Non-pigmented ciliary epithelial cell (primary cell): ENCODE measurements at regions not wholly inside any gene's neighbourhood (a gene's known extent, or its start where the extent isn't known, plus 50 kb on each side); places are given as distances from the start of the nearest gene placed in this dataset.

Experiments
- DNase-seq: peaks from one replicate; pipeline ENCODE4 v3.0.0-alpha.2; 2010; ENCODE audit warnings: low read depth

DNA sequence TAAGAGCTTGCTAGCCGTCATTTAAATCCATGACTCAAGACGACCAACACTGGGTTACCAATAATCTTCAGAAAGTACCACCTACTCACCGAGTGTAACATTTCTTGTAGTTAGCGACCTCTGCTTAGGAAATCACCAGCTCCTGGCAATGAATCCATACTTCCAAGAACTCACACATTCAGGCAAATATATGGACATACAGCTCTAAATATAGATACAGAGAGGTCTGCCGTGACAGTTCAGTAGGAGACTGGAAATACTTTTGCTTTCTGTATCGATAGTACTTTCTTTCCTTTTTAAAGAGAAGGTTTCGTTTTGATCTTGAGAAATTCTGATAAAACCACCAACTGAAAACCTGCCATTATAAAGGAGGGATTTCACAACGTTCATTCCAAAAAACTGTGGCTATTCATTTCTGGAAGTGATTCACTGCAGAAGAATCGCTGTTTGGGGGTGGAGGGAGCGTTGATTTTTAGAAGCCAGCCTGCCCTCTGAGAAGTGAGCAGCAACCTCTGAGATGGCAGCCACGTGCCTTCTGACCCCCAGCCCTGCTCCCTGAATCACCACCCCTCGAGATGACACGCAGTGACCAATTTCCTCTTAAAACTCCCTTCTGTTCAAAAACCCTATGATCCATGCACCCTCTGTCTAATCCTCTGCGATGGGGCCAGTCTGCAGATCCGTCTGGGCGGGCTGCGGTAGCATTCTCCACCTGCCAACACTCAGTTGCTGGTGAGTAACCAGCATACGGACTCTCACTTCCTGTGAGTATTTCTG, 179.0 kb upstream of the KLF14 start:
- DNase-seq, result peak; percentile 94

DNA sequence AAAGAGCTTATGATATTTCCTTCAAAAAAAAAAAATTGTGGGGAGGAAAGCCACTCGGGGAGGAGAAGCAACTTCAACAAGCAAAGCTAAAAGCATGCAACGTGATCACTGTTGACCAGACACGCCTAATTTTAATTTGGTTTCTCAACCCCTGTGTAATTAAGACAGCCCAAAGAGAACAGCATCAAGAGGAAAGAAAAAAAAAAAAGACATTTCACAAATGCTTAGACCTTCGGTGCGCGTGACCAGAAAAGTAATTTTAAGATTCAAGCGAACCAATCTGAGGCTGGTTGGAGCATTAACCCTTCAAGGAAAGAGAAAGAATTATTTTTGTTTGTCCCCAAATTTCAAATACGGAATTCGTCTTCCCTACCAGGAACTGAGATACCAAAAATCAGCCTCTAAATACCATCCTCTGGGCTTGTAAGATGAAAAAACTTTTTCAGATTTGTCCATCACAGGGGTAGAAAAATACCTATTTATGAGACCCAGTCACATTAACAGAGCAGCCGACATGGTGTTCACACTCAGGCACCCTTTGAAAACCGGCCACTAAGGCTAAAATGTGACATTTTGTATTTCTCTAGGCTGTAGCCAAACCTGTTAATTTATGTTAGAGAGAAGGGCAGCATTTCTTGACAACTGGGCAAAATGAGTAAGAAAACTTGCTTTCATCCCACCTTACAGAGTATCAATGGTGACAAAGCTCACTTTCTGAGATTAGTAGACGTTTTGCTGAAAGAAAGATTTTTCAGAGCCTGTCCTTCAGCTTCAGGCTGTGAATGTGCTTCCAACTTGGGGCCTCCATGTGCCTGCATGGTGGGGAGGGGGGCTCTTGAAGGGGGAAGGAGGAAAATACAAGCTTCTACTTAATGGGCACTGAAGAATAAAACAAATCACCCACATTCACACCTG, 179.9 kb upstream of the KLF14 start:
- no peak for DNase-seq

DNA sequence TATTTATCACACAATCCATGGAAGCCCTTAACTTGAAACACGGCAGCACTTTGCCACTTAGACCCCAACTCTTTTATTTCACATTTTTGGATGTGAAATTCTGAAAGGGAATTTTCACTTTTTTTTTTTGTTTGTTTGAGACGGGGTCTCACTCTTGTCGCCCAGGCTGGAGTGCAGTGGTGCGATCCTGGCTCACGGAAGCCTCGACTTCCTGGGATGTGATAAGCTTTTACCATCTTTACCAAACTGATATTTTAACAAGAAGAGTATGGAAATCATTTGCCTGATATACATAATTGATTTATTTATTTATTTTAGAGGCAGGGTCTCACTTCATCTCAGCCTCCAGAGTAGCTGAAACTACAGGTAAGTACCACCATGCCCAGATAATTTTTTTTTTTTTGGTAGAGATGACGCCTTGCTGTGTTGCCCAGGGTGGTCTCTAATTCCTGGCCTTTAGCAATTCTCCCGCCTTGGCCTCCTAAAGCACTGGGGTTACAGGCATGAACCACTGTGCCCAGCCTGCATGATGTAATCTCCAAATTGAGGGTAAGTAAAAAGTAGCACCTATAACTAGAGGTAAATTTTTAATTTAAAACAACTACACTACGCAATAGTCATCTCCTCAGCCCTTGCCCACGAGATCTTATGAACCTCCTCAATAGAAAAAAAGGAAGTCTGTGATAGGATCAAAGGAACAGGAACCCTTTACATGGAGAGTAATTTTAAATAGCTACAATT, 180.7 kb upstream of the KLF14 start:
- no peak for DNase-seq

DNA sequence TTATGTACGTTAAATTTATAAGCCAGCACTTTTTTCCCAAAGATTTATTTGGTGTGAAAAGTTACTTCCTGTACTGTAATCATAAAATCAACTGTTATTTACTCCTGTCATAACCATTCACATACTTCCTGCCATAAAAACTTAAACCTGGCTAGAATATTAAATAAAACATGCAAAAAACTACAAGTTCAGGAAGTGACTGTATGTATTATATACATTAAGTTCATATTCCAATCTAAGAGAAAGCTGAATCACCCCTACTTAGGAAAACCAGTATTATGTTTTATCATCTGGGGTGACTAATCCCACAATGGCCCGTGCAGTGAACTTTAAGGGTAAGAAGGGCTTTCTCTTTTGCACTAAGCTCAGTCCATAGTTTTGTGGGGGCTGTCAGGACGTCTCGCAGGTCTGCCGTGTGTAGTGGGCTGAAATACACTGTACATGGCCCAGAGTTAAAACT, 183.7 kb upstream of the KLF14 start:
- DNase-seq, result no peak

DNA sequence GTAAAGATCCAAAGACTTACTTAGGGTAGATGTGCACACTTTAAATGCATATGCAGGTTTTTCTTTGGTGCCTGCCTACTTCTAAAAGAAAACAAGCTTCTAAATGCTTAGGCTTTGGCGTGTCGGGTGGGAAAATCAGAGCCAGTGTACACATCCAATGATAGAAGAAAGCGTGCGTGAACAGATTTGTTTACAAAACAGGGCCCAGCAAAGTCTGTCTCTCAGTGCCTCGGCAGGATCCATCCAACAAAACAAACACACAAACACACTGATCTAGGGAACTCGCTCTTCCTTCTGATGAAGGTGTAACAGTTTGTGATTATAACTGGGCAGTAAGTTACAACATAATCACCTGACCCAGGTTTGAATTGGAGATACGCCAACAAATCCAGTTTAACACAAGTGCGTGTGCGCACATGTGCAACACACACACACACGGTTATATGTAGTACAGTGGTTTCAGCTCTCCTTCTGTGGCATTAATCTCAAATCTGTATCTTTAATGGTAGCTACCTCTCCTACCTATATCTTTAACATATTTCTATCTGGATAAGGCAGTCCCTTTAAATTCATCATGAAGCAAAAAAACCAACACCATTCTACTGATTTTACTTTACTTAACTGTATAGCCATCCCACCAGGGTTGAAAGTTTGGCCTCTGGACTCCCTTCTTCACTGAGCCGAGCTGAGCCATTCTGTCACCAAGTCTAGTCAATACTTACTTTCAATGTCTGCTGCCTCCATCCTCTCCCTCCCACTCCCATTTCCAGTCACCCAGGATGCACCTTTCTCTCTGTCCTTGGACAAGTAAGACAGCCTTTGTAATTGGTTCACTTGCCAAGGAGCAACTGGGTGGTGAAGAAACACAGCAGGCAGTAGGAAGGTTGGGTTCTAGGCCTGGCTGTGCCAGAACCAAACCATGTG, 184.4 kb upstream of the KLF14 start:
- DNase-seq, result no peak

DNA sequence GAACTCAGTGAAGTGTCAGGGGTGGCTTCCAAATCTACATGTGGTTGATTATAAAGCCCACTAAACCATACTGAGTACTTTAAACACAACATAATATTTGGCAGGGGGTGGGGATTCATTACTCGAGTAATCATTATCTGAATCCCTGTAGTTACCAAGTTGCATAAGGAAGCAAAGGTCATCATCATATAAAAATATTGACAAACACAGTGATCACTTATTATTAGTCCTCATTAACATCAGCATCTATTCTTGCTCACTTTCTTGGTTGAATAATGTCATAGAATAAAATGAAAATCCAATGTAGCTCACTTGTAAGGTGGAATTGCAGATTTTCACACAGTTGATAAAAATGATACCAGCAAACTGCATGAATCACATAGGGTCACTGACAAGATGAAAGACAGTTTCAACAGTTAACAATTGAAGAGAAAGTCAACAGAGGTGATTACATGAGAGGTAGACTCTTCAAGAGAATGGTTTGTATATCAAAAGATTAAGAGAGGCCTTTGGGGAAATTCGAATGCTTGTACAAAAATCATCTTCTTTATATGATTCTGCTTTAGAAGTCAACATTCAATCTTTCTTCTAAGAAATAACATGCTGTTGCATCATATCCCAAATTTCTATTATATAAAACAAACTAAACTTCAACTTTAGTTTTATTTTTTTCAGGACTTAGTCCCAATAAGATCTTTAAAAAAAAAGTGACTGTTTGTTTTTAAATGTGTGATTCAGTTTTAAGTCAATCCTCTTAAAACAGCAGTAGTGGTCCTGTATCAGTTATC, 185.5 kb upstream of the KLF14 start:
- no peak for DNase-seq

DNA sequence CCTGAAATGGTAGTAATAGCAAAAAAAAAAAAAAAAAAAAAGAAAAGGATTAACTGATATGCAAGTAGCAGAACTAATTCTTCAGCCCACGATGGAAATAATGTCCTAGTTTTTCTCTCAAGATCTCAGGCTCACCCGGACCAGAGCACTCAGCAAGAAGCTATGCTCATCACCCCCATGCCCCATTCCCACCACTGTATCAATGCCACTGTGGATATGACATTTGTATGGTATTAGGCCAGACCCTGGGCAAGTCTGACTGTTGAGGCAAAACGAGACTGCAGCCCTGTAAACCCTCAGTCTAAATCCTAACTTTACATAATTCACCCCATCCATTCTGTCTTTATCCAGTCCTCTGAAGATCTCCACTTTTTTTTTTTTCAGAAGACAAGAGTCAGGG, 186.1 kb upstream of the KLF14 start:
- DNase-seq, result no peak

DNA sequence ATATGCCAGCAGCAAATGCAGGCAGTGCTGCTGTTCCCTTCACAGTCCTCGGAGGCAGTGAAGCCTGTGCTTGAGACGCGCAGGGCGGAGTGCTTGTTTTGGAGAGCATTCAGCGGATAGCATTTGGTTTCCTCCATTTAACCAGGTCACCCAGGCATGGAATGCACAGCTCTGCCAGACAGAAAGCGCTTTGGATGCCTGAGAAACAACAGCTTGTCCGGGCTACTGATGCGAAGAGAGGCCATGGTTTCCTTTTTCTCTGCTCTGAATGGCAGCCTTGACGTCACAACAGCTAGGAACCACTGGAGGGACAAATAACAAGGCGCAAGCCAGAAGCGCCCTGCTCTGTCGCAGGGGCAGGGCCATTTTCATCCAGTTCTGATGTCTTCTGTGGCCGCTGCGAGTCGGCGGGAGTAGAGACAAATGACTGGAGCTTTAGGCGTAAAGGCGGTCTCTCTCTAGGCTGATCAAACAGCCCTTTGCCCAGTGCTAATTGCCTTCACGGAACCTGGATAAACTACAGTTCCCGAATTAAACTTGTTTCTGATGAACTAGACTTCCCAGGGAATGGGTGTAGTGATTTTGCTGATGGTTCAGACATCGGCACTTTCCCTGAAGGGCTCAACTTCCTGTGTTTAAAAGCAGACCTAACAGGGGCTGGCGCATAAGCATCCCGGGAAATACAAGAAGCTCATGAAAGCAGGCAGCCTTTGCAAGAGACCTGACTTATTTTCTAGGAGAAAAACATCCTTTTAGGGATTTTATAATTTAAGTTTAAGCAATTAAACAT, 187.6 kb upstream of the KLF14 start:
- DNase-seq, result peak; percentile 70

DNA sequence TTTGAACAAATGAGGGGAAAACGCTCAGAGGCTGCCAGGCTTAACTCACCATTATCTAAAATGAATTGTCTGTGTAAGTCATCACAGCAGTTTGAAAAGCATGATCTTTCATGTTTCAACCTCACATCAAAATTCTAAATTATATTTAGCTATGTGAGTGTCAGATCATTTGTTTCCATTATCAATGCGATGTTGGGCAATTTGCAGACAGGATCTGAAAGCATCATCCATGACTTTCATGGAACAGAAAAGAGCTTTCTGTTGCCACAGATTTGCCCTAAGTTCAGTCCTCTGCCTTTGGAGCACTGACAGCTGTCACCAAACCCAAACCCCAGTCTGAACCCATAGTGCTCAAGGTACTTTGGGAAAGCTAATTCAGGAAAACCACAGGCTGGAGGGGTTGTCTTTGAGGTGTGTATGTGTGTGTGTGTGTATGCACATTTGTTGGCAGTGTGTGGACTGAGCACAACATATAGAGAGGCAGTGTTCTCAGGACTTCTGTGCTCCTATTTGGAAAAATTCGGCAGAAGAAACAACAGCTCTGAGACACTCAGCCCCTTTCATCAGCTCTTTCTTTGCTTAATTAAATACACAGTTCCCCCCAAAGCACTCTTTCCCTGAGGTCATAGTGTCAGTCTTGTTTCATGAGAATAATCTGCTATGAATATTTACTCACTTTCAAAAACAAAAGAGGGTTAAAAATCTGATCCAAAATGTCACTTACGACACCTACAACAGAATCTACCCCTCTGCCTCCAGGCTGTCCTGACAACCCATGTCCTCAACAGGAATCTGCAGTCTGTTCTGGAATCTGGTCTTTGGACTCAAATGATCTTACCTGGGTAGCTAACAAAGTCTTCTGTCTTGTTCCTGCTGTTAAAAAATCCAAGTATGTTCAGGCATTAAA, 188.5 kb upstream of the KLF14 start:
- DNase-seq, result no peak

DNA sequence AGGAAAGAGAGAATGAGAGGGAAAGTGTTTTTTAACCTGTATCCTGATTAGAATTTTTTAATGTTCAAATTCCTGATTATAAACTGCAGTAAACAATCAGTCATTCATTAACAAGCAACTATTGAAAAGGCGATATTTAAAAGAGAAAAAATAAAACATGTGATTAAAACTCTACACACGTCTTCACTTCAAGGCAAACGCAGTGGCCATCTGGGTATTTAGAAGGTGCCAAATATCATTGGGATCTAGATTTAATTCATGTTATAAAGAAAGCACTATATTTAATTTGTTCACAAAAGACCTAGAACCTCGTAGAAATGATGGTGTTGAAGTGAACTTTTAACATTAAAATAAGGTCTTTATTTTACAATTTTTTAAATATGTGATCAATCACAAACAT, 189.4 kb upstream of the KLF14 start:
- no peak for DNase-seq

DNA sequence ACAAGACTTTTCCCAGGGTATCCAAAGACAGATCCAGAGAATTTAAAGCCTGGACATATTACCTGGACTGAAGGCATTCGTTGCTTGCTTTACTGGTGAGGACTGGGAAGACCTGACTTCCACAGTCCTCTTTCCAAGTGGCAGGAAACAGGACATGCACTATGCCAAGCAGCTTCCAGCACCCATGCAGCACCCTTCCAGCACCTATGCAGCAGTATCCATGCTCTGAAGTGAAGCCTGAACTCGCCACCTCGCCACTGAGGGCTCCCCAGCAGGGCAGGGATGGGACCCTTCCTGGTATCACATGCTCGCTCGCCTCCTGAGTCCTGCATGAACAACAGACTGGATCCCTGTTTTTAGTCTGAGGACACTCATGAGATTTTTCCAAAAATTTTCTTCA, 189.9 kb upstream of the KLF14 start:
- no peak for DNase-seq

DNA sequence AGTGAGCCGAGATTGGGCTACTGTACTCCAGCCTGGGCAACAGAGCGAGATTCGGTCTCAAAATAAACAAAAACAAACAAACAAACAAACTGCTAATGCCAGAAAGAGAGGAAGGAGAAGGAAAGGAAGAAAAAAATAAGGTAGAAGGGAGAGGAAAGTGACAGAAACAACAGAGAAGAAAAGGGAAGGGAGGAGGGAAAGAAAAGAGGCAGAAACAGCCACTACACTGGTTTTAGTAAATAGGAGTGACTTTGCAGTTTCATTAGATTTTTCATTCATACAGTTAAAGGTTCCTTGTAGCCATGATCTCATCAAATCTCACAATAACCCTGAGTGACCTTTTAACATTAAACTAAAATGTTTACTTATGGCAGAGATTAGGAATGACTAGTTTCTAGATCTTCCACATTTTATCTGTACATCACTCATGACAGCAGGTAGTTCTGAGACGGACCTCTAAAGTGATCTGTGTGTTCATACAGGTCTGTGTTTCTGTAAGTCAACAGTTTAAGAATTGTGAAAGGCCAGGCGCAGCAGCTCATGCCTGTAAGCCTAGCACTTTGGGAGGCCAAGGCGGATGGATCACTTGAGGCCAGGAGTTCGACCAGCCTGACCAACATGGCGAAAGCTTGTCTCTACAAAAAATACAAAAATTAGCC, 191.3 kb upstream of the KLF14 start:
- no peak for DNase-seq

DNA sequence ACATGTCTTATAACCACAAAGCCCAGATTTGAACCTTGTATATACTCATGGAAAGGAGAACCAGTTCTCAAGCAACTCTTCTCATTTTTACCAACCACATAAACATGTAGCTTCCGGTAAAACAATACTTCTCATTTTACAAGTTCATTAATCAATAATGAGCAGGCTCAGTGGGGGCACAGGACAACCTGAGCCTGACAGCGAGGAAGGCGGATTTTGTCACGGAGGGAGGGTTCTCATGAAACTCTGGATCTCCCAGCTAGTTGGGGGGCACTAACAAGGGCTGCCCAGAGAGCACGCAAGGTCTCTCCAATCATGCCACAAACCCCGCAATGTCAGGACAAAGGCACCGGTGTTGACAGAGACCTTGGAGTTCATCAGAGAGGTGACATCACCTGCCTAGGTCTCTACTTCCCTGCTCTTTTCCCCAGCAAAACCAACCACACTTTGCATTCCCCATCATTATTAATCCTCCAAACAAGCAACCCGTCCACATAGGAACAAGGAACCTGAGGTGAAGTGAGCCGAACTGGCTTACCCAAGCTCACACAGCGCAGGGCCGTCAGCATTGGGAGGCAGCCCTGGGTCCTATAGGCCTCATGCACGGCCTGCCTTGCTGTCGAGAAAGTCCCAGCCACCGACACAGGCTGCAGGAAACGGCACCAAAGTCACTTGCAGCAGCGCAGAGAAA, 192.1 kb upstream of the KLF14 start:
- no peak for DNase-seq

DNA sequence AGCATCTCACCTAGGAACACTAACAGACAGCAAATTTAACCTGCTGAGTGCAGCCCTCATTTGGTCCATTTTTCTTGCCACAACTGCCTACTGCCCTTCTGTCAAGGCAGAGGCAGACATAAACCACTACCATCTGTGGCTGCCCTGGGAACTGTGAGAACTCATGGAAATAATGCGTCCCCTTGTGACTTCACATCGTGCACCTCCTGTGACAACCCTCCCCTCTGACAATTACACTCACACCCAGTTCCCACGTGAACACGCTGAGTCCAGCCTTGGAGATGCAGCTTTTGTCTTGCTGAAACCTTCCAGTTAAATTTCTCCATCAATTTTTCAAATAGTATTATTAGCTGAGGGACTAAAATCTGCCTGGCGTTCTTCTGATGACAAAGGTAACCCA, 193.1 kb upstream of the KLF14 start:
- no peak for DNase-seq

DNA sequence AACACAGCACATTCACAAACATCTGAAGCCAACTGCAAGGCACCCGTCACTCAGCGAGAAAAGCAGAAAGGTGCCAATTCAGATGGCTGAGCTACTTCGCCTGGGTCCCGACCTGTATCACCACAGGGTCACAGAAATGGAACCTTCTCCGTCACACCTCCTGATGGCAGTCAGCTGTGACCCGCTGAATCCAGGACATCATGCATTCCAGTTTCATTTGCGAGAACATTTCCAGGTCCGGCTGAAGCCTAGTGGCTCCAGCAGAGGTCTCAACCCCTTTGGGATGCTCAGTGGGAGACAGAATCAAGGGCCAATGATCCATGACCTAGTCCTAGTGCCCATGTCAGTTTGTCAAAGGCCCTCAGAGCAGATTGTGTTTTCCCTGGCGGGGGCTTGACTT, 193.6 kb upstream of the KLF14 start:
- no peak for DNase-seq

DNA sequence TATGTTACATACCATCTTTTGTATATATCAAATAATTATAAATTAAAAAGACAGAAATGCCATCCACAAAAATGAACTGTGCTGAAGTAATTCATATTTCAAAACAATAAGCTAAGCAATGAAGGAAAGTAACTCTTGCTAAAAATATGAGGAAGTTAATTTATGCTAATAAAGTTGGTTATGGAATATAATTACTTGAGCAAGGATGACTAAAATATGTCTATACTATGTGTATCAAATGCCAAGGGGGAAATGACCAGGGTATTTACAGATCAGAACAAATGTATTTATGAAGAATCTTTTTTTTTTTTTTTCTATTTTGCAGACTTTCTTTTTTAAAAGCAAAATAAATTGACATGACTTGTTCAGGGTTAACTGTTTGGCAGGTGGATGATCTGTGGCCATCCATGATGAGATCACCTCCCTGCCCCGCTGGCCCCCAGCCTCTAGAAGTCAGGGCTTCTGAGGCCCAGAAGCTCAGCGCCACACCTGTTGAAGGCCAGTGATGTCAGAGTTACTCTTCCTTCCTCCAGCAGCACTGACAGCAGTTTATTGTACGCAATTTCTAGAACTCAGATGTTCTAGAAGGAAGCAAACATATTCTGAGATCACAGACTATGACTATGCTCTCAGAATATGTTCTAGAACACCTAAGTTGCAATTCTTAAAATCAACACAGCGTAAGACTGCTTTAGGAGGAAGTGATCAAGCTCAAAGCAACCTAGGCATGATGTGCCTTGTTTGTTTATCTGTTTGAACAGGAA, 196.1 kb upstream of the KLF14 start:
- DNase-seq, result no peak

DNA sequence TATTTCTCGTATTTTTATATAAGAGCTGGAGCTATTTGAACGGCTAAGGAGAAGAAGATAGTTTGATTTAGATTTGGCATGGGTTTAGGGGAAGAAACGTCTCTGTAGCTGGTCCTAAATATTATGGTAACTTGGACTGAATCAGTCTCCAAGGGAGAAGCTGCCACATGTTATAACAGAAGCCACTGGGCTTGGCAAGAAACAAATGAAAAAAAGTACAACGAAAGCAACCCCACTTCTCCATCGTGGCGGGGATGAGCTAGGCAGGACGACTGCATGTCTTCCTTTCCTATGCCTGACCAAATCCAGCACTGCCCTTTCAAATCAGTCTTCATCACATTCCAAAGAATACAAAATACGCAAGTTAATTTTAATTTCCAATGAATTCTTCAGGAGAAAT, 196.7 kb upstream of the KLF14 start:
- DNase-seq, result no peak
